SK-N-SH (cell line): ENCODE measurements at regions not wholly inside any gene's neighbourhood (a gene's known extent, or its start where the extent isn't known, plus 50 kb on each side); places are given as distances from the start of the nearest gene placed in this dataset.

Experiments
- CTCF ChIA-PET: fragments of 300-600, 350-600 bp; formaldehyde crosslinking; extraction: SDS; loops from one replicate; lab custom pipeline; 2021; lab: Yijun Ruan, JAX
- POLR2A ChIA-PET: fragments of 350-600 bp; sonication (Branson Sonifier 250); formaldehyde crosslinking; extraction: SDS; loops from one replicate; lab custom pipeline; 2020; ENCODE audit warnings: antibody characterized with exemption, inconsistent platforms; lab: Yijun Ruan, JAX
- DNase-seq: peaks from one replicate; pipeline ENCODE4 v3.0.0; 2012
- H2AFZ ChIP-seq: fragments of 200-600 bp; sonication (generic); 2 replicates; pipeline ENCODE4 v1.8.1; 2016; ENCODE audit warnings: antibody characterized with exemption, mild to moderate bottlenecking, low read depth
- H3F3A ChIP-seq: fragments of 200-600 bp; sonication (generic); replicated peaks from 2 replicates; pipeline ENCODE3; 2016; ENCODE audit warnings: antibody characterized with exemption, mild to moderate bottlenecking; ENCODE audit not compliant: insufficient read depth
- H3K27ac ChIP-seq, 2 experiments: fragments of 200-500 bp in 1 of 2; fragments of 200-600 bp in 1 of 2; sonication (Bioruptor generic) in 1 of 2; sonication (generic), shearing (Covaris generic) in 1 of 2; 2 replicates each; pipeline versions ENCODE4 v1.5.1 to v1.6.1; 2014 to 2016; ENCODE audit warnings: low read depth in 2 of 2, inconsistent platforms in 1 of 2, low read length in 1 of 2, mild to moderate bottlenecking in 1 of 2, mixed read lengths in 1 of 2
- H3K27me3 ChIP-seq: fragments of 200-600 bp; sonication (generic), shearing (Covaris generic); 2 replicates; pipeline ENCODE4 v1.6.1; 2016; ENCODE audit warnings: mixed run types; ENCODE audit not compliant: insufficient read depth
- H3K36me3 ChIP-seq, 2 experiments: fragments of 200-500 bp in 1 of 2; fragments of 200-600 bp in 1 of 2; sonication (Bioruptor generic) in 1 of 2; sonication (generic) in 1 of 2; replicated peaks in 1 of 2; 2 replicates each; pipeline versions ENCODE3 to v1.5.1; 2014 to 2016; ENCODE audit warnings: low read length in 1 of 2, mild to moderate bottlenecking in 1 of 2; ENCODE audit not compliant: insufficient read depth in 2 of 2, control insufficient read depth in 1 of 2
- H3K4me1 ChIP-seq, 2 experiments: fragments of 200-500 bp in 1 of 2; fragments of 200-600 bp in 1 of 2; sonication (Bioruptor generic) in 1 of 2; sonication (generic), shearing (Covaris generic) in 1 of 2; 2 replicates each; pipeline versions ENCODE4 v1.5.1 to v1.6.1; 2014 to 2016; ENCODE audit warnings: low read depth in 1 of 2, low read length in 1 of 2, mixed run types in 1 of 2; ENCODE audit not compliant: insufficient read depth in 2 of 2, control insufficient read depth in 1 of 2
- H3K4me2 ChIP-seq: fragments of 200-600 bp; sonication (generic), shearing (Covaris generic); 2 replicates; pipeline ENCODE4 v1.6.1; 2017; ENCODE audit warnings: mixed run types
- H3K4me3 ChIP-seq, 2 experiments: fragments of 200-500 bp in 1 of 2; fragments of 200-600 bp in 1 of 2; sonication (Bioruptor generic) in 1 of 2; sonication (generic), shearing (Covaris generic) in 1 of 2; 2 replicates each; pipeline versions ENCODE4 v1.5.1 to v1.8.1; 2014 to 2016; ENCODE audit warnings: low read depth in 2 of 2, inconsistent platforms in 1 of 2, low read length in 1 of 2, mild to moderate bottlenecking in 1 of 2, mixed read lengths in 1 of 2, moderate library complexity in 1 of 2
- H3K79me2 ChIP-seq: fragments of 200-600 bp; sonication (generic); 2 replicates; pipeline ENCODE4 v1.8.1; 2017; ENCODE audit warnings: mild to moderate bottlenecking; ENCODE audit not compliant: insufficient read depth
- H3K9ac ChIP-seq: fragments of 200-600 bp; sonication (generic); 2 replicates; pipeline ENCODE4 v1.6.1; 2017; ENCODE audit warnings: mixed run types
- H3K9me2 ChIP-seq: fragments of 200-600 bp; sonication (generic); 2 replicates; pipeline ENCODE4 v1.6.1; 2017; ENCODE audit warnings: mixed run types
- H3K9me3 ChIP-seq: fragments of 200-600 bp; sonication (generic); 2 replicates; pipeline ENCODE4 v1.6.1; 2017; ENCODE audit warnings: mixed run types, mild to moderate bottlenecking, moderate library complexity
- H4K20me1 ChIP-seq: fragments of 200-600 bp; sonication (generic); 2 replicates; pipeline ENCODE4 v1.6.1; 2017; ENCODE audit warnings: mild to moderate bottlenecking, mixed run types; ENCODE audit not compliant: insufficient read depth
- CHD2 ChIP-seq: fragments of 150-350 bp; IDR thresholded peaks from 2 replicates; pipeline ENCODE4 v1.6.1; 2018; ENCODE audit warnings: low read length; ENCODE audit not compliant: partially characterized antibody
- EP300 ChIP-seq, 2 experiments: IDR thresholded peaks; 2 replicates each; pipeline versions ENCODE4 v1.4.0 to v1.6.1; 2012; ENCODE audit warnings: borderline replicate concordance in 1 of 2, low read depth in 1 of 2, low read length in 1 of 2
- EZH2phosphoT487 ChIP-seq: fragments of 200-600 bp; sonication (generic); IDR thresholded peaks from 2 replicates; pipeline ENCODE4 v1.6.1; 2017; ENCODE audit warnings: low read depth, mixed run types, mild to moderate bottlenecking, antibody characterized with exemption, moderate library complexity, borderline replicate concordance
- FOSL2 ChIP-seq: IDR thresholded peaks from 2 replicates; pipeline ENCODE4 v1.4.0; 2012; ENCODE audit warnings: low read depth, mild to moderate bottlenecking, moderate library complexity, borderline replicate concordance
- FOXJ3 ChIP-seq: sonication (generic); formaldehyde crosslinking; IDR thresholded peaks from 2 replicates; pipeline ENCODE4 v1.5.1; 2020; ENCODE audit warnings: mild to moderate bottlenecking, missing genetic modification reagents
- FOXM1 ChIP-seq: IDR thresholded peaks from 2 replicates; pipeline ENCODE4 v1.4.0; 2012; ENCODE audit warnings: low read depth, mild to moderate bottlenecking
- GABPA ChIP-seq: IDR thresholded peaks from 2 replicates; pipeline ENCODE4 v1.4.0; 2012; ENCODE audit warnings: low read depth, mild to moderate bottlenecking
- GATA2 ChIP-seq: sonication (generic); formaldehyde crosslinking; IDR thresholded peaks from 2 replicates; pipeline ENCODE4 v1.5.0; 2020; ENCODE audit warnings: mild to moderate bottlenecking, missing genetic modification reagents
- MAX ChIP-seq: IDR thresholded peaks from 2 replicates; pipeline ENCODE4 v1.4.0; 2012; ENCODE audit warnings: low read depth
- NFIC ChIP-seq: IDR thresholded peaks from 2 replicates; pipeline ENCODE4 v1.4.0; 2012; ENCODE audit warnings: borderline replicate concordance
- NRF1 ChIP-seq: IDR thresholded peaks from 2 replicates; pipeline ENCODE4 v1.6.1; 2012; ENCODE audit warnings: low read depth, mild to moderate bottlenecking, low read length
- POLR2AphosphoS5 ChIP-seq: IDR thresholded peaks from 2 replicates; pipeline ENCODE4 v1.6.1; 2012; ENCODE audit warnings: low read depth, low read length
- RCOR1 ChIP-seq: fragments of 150-350 bp; IDR thresholded peaks from 2 replicates; pipeline ENCODE4 v1.6.1; 2017; ENCODE audit warnings: antibody characterized with exemption, low read length
- RFX5 ChIP-seq: IDR thresholded peaks from 2 replicates; pipeline ENCODE4 v1.6.1; 2012; ENCODE audit warnings: mild to moderate bottlenecking, improper control_type of control experiment, low read length
- RXRA ChIP-seq: IDR thresholded peaks from 2 replicates; pipeline ENCODE4 v1.4.0; 2012; ENCODE audit warnings: low read depth, mild to moderate bottlenecking, borderline replicate concordance
- SIN3A ChIP-seq: IDR thresholded peaks from 2 replicates; pipeline ENCODE4 v1.6.1; 2012; ENCODE audit warnings: low read depth, mild to moderate bottlenecking, low read length, moderate library complexity, borderline replicate concordance
- TAF1 ChIP-seq: IDR thresholded peaks from 2 replicates; pipeline ENCODE4 v1.6.1; 2012; ENCODE audit warnings: low read depth, mild to moderate bottlenecking, low read length, moderate library complexity, borderline replicate concordance
- TCF12 ChIP-seq: IDR thresholded peaks from 2 replicates; pipeline ENCODE4 v1.4.0; 2012
- TEAD4 ChIP-seq: IDR thresholded peaks from 2 replicates; pipeline ENCODE4 v1.4.0; 2012; ENCODE audit warnings: mild to moderate bottlenecking, borderline replicate concordance; ENCODE audit not compliant: insufficient read depth
- USF1 ChIP-seq: IDR thresholded peaks from 2 replicates; pipeline ENCODE4 v1.4.0; 2012; ENCODE audit warnings: low read depth, borderline replicate concordance
- USF2 ChIP-seq: fragments of 150-350 bp; IDR thresholded peaks from 2 replicates; pipeline ENCODE4 v1.6.1; 2017; ENCODE audit warnings: antibody characterized with exemption, low read length, low read depth, borderline replicate concordance
- WGBS: methylation state at CpG from one replicate; pipeline ENCODE4 v1.1.6; 2017; ENCODE audit warnings: low lambda C conversion rate; 5-methylcytosine and 5-hydroxymethylcytosine counted together

- Histone ChIP-seq H4K20me1 (no peaks in the 10 kb centered on the region), H3K4me2 (no peak overlapping the region), H3K79me2 (no peaks in the 10 kb centered on the region), H2AFZ (no peak overlapping the region), H3K27ac (no peak overlapping the region), H3F3A (no peaks in the 10 kb centered on the region), H3K4me1 (no peaks in the 10 kb centered on the region), H3K9me3 (no peaks in the 10 kb centered on the region), H3K9me2 (no peaks in the 10 kb centered on the region), H3K27me3 (no peaks in the 10 kb centered on the region), H3K36me3 (no peaks in the 10 kb centered on the region), H3K4me3 (no peak overlapping the region), H3K9ac (no peak overlapping the region)
- ChIA-PET CTCF (interaction anchor here (1.0 kb wide), 1 partner anchor 153 kb away, joined by 3 read pairs; no protein-coding TSS in a partner anchor), POLR2A (no interaction called here)
- 3% methylated on average over 4 of the region's 4 CpGs for WGBS
- DNase-seq, result no peak
- TF ChIP-seq USF1 (no peak), GATA2 (no peak), FOXJ3 (CRISPR knock-in tag) (no peak), TEAD4 (no peak), SIN3A (no peak), MAX (no peak), EZH2phosphoT487 (no peak)
Observed at GRCh38 chr12:125530201-125530600, 465.0 kb downstream of the AACS start.

- H2AFZ ChIP-seq, result no peak overlapping the region
- DNase-seq, result no peak
- no peak overlapping the region for H3K27ac ChIP-seq
- 7% methylated on average over 5 of the region's 5 CpGs for WGBS
- no peaks in the 10 kb centered on the region for H3K27me3 ChIP-seq
- no peaks in the 10 kb centered on the region for H3K36me3 ChIP-seq
- H3K79me2 ChIP-seq, result no peaks in the 10 kb centered on the region
- H3K9me3 ChIP-seq, result no peaks in the 10 kb centered on the region
- no peaks in the 10 kb centered on the region for H4K20me1 ChIP-seq
- no peak overlapping the region for H3K9ac ChIP-seq
- no peaks in the 10 kb centered on the region for H3K9me2 ChIP-seq
- POLR2A ChIA-PET, result no interaction called here
- H3K4me1 ChIP-seq, result no peaks in the 10 kb centered on the region
- CTCF ChIA-PET, result no interaction called here
- no peak overlapping the region for H3K4me3 ChIP-seq
- H3F3A ChIP-seq, result no peaks in the 10 kb centered on the region
- H3K4me2 ChIP-seq, result no peak overlapping the region
- TF ChIP-seq NFIC (no peak), NRF1 (no peak), TCF12 (no peak), USF2 (no peak), FOSL2 (no peak), TAF1 (no peak), FOXJ3 (CRISPR knock-in tag) (no peak), POLR2AphosphoS5 (no peak), EZH2phosphoT487 (no peak), CHD2 (no peak), FOXM1 (no peak), RCOR1 (no peak), EP300 (IDR thresholded peaks at IDR 0.05; ENCODE audit: borderline replicate concordance in 1 of 2, low read depth in 1 of 2, low read length in 1 of 2) (no peak), RFX5 (no peak), RXRA (no peak), USF1 (no peak), GABPA (no peak)
Observed at GRCh38 chr12:125530876-125531275, 465.6 kb downstream of the AACS start.
